PC-3 (cell line): ENCODE measurements at regions not wholly inside any gene's neighbourhood (a gene's known extent, or its start where the extent isn't known, plus 50 kb on each side); places are given as distances from the start of the nearest gene placed in this dataset.

Experiments used
- ATAC-seq: fragments of 200-7000 bp; cut with Tn5 transposase; 2 replicates; pipeline ENCODE4 v1.9.1; 2020; ENCODE audit warnings: mild to moderate bottlenecking, moderate library complexity
- BruUV-seq: library from RNA; stranded (reverse); fragments of 400-500 nt; replicated peaks from 2 replicates; lab custom pipeline; 2021; lab: Mats Ljungman, UMichigan
- CTCF ChIA-PET: fragments of 300-600 bp; sonication (Branson Sonifier 250); formaldehyde crosslinking; loops from one replicate; lab custom pipeline; 2022; ENCODE audit warnings: antibody characterized with exemption; lab: Charles Lee
- POLR2A ChIA-PET: fragments of 300-600 bp; sonication (Branson Sonifier 250); formaldehyde crosslinking; loops from one replicate; lab custom pipeline; 2022; ENCODE audit warnings: antibody characterized with exemption; ENCODE audit not compliant: unreplicated experiment; lab: Charles Lee
- DNase-seq: peaks from one replicate; pipeline ENCODE4 v3.0.0-alpha.2; 2015
- H2AFZ ChIP-seq: fragments of 300-600 bp; sonication (generic); 2 replicates; pipeline ENCODE4 v1.6.0; 2016; ENCODE audit warnings: antibody characterized with exemption, low read length
- H3F3A ChIP-seq: fragments of 300-600 bp; sonication (generic); one replicate; pipeline ENCODE4 v1.6.0; 2017; ENCODE audit warnings: antibody characterized with exemption, low read length, control low read depth, mild to moderate bottlenecking; ENCODE audit not compliant: unreplicated experiment
- H3K27ac ChIP-seq: fragments of 300-600 bp; sonication (generic); 2 replicates; pipeline ENCODE4 v1.5.1; 2016; ENCODE audit warnings: mild to moderate bottlenecking, low read length
- H3K27me3 ChIP-seq: fragments of 300-600 bp; sonication (generic); 2 replicates; pipeline ENCODE4 v1.6.1; 2016; ENCODE audit warnings: low read length, mixed read lengths
- H3K36me3 ChIP-seq: fragments of 300-600 bp; sonication (generic); 2 replicates; pipeline ENCODE4 v1.6.1; 2016; ENCODE audit warnings: low read depth, mixed run types, low read length, mixed read lengths
- H3K4me1 ChIP-seq: fragments of 300-600 bp; sonication (generic); 2 replicates; pipeline ENCODE4 v1.5.1; 2016; ENCODE audit warnings: low read length; ENCODE audit not compliant: insufficient read depth
- H3K4me2 ChIP-seq: fragments of 300-600 bp; sonication (generic); 2 replicates; pipeline ENCODE4 v1.6.0; 2016; ENCODE audit warnings: low read length
- H3K4me3 ChIP-seq: fragments of 300-600 bp; sonication (generic); 2 replicates; pipeline ENCODE4 v1.5.1; 2016; ENCODE audit warnings: mild to moderate bottlenecking, low read length, mixed read lengths
- H3K79me2 ChIP-seq: fragments of 300-600 bp; sonication (generic); 2 replicates; pipeline ENCODE4 v1.6.1; 2017; ENCODE audit warnings: low read length, mixed read lengths
- H3K9ac ChIP-seq: fragments of 300-600 bp; sonication (generic); 2 replicates; pipeline ENCODE4 v1.6.0; 2016; ENCODE audit warnings: mild to moderate bottlenecking, low read length
- H3K9me2 ChIP-seq: fragments of 300-600 bp; sonication (generic); replicated peaks from 2 replicates; pipeline ENCODE4 v1.6.1; 2016; ENCODE audit warnings: mixed run types, low read length, mixed read lengths
- H3K9me3 ChIP-seq: fragments of 300-600 bp; sonication (generic); 2 replicates; pipeline ENCODE4 v1.6.1; 2016; ENCODE audit warnings: low read length, mixed read lengths
- H4K20me1 ChIP-seq: fragments of 300-600 bp; sonication (generic); 2 replicates; pipeline ENCODE4 v1.6.1; 2016; ENCODE audit warnings: low read length, mixed read lengths
- CTCF ChIP-seq: fragments of 300-600 bp; sonication (generic); conservative IDR thresholded peaks from 2 replicates; pipeline ENCODE4 v1.5.1; 2017; ENCODE audit warnings: antibody characterized with exemption, low read depth, mild to moderate bottlenecking, low read length
- EZH2 ChIP-seq: fragments of 300-600 bp; sonication (generic); IDR thresholded peaks from one replicate; pipeline ENCODE4 v1.6.1; 2017; ENCODE audit warnings: antibody characterized with exemption, mild to moderate bottlenecking, low read length; ENCODE audit not compliant: unreplicated experiment
- EZH2phosphoT487 ChIP-seq: fragments of 300-600 bp; sonication (generic); IDR thresholded peaks from 2 replicates; pipeline ENCODE4 v1.6.1; 2018; ENCODE audit warnings: mild to moderate bottlenecking, antibody characterized with exemption, low read length, borderline replicate concordance
- intact Hi-C: fragments of 100-400 bp; cut with micrococcal nuclease; formaldehyde crosslinking; loops from 2 replicates; pipeline ENCODE4 v1.9.0; 2023

- Histone ChIP-seq H3K4me2 (no peak overlapping the region), H3K9ac (no peak overlapping the region), H2AFZ (no peak overlapping the region), H3F3A (no peaks in the 10 kb centered on the region), H3K27me3 (no peaks in the 10 kb centered on the region), H3K9me2 (0 out of 2 replicates have a peak, but pooled peaks cover 2% of the 10 kb centered on the region), H3K4me1 (no peaks in the 10 kb centered on the region), H4K20me1 (no peaks in the 10 kb centered on the region), H3K79me2 (no peaks in the 10 kb centered on the region), H3K27ac (no peak overlapping the region), H3K9me3 (no peaks in the 10 kb centered on the region), H3K4me3 (no peak overlapping the region), H3K36me3 (no peaks in the 10 kb centered on the region)
- POLR2A ChIA-PET = no interaction called here
- no peak for DNase-seq
- ATAC-seq = no peak
- BruUV-seq = no TSS peak
- TF ChIP-seq EZH2 = no peak
- no peak for TF ChIP-seq CTCF
- no peak for TF ChIP-seq EZH2phosphoT487
- intact Hi-C loops = no loop called here
- CTCF ChIA-PET = no interaction called here
These were observed 833.4 kb upstream of the ADGRL4 start for GRCh38 chr1:79839882-79840281.

- ChIA-PET CTCF (no interaction called here), POLR2A (no interaction called here)
- Histone ChIP-seq H3K27me3 (no peaks in the 10 kb centered on the region), H3K9me3 (no peaks in the 10 kb centered on the region), H3K4me1 (no peaks in the 10 kb centered on the region), H3K9me2 (no peaks in the 10 kb centered on the region), H3K4me2 (no peak overlapping the region), H3K27ac (no peak overlapping the region), H3F3A (no peaks in the 10 kb centered on the region), H4K20me1 (no peaks in the 10 kb centered on the region), H3K4me3 (no peak overlapping the region), H3K79me2 (no peaks in the 10 kb centered on the region), H3K36me3 (no peaks in the 10 kb centered on the region), H3K9ac (no peak overlapping the region), H2AFZ (no peak overlapping the region)
- TF ChIP-seq EZH2phosphoT487 (no peak), EZH2 (no peak), CTCF (no peak)
- BruUV-seq = no TSS peak
- intact Hi-C loops = no loop called here
- no peak for DNase-seq
- no peak for ATAC-seq
These were observed 820.9 kb upstream of the ADGRL4 start for GRCh38 chr1:79827446-79827845.

GRCh38 chr1:79825551-79825950 lies 819.0 kb upstream of the ADGRL4 start:
- no peak overlapping the region for H3K4me3 ChIP-seq
- ChIA-PET CTCF (no interaction called here), POLR2A (no interaction called here)
- no peaks in the 10 kb centered on the region for H3K9me3 ChIP-seq
- H3K27ac ChIP-seq = no peak overlapping the region
- ATAC-seq = no peak
- no TSS peak for BruUV-seq
- intact Hi-C loops = no loop called here
- TF ChIP-seq EZH2phosphoT487 (no peak), CTCF (no peak), EZH2 (no peak)
- H3K4me1 ChIP-seq = no peaks in the 10 kb centered on the region
- H3F3A ChIP-seq = no peaks in the 10 kb centered on the region
- H2AFZ ChIP-seq = no peak overlapping the region
- no peaks in the 10 kb centered on the region for H4K20me1 ChIP-seq
- H3K27me3 ChIP-seq = no peaks in the 10 kb centered on the region
- H3K79me2 ChIP-seq = no peaks in the 10 kb centered on the region
- no peak overlapping the region for H3K4me2 ChIP-seq
- H3K36me3 ChIP-seq = no peaks in the 10 kb centered on the region
- no peak overlapping the region for H3K9ac ChIP-seq
- DNase-seq = no peak
- H3K9me2 ChIP-seq = no peaks in the 10 kb centered on the region
